ENCODE measurements at regions not wholly inside any gene's neighbourhood (a gene's known extent, or its start where the extent isn't known, plus 50 kb on each side); places are given as distances from the start of the nearest gene placed in this dataset.
A peak's percentile ranks its signal among the peaks of the same experiment; 100 is the strongest.

DNA sequence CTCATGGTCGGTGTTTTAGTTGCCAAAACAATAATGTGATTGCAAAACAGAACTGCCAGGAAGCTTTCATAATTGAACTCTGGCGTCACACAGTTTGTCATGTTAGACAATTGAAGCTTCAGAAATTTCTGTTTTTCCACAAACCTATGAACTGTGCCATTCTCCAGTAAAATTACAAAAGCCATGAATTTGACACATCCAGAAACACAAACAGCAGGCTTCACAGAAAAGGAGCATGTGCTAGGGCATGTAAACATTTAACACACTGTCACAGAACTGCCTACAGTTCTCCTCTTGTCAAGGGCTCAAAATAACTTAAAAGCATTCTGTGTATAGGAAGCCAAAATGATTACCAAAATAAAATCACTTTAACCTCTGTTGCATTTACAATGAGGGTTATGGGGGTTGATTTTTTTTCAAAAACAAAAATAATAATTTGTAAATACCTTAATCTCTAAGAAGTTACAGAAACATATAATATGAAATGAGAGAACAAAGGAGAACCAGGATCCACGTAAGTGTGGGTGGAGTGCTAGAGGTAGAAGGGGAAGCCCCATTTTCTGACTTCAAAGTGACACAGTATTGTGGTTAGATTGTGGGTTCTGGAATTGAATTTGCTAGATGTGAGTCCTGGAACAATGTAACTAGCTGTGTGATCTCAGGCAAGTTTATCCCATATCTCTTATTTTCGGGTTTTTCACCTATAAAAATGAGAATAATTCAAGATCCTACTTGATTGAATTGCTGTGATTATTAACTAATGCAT, 295.0 kb downstream of the CENPC start:
- no peak overlapping the region for H3K27ac ChIP-seq (ENCODE audit: low read length)
- H3K4me1 ChIP-seq (ENCODE audit: control insufficient read depth, insufficient read depth, low read length) = no peaks in the 10 kb centered on the region
- H3K4me3 ChIP-seq (ENCODE audit: low read length) = no peak overlapping the region
- 50% methylated on average over 1 of the region's 4 CpGs for WGBS (ENCODE audit: insufficient coverage)
- no peaks in the 10 kb centered on the region for H3K36me3 ChIP-seq (ENCODE audit: control insufficient read depth, insufficient read depth, low read length)
- DNase-seq = no peak
- H3K27me3 ChIP-seq (ENCODE audit: control insufficient read depth, insufficient read depth, low read length) = no peaks in the 10 kb centered on the region
- H3K9me3 ChIP-seq (replicated peaks; ENCODE audit: control insufficient read depth, low read depth, low read length) = no peaks in the 10 kb centered on the region

GRCh38 chr4:67236788-67237187, 308.5 kb downstream of the CENPC start:
- H3K36me3 ChIP-seq (ENCODE audit: control insufficient read depth, insufficient read depth, low read length) = no peaks in the 10 kb centered on the region
- H3K4me1 ChIP-seq (ENCODE audit: control insufficient read depth, insufficient read depth, low read length) = no peaks in the 10 kb centered on the region
- WGBS (ENCODE audit: insufficient coverage) = no CpG with 5 or more reads among the region's 2 CpGs

GRCh38 chr4:67236318-67236717, 309.0 kb downstream of the CENPC start:
- Histone ChIP-seq H3K9me3 (replicated peaks; ENCODE audit: control insufficient read depth, low read depth, low read length) (no peaks in the 10 kb centered on the region), H3K4me1 (ENCODE audit: control insufficient read depth, insufficient read depth, low read length) (no peaks in the 10 kb centered on the region), H3K27me3 (ENCODE audit: control insufficient read depth, insufficient read depth, low read length) (no peaks in the 10 kb centered on the region), H3K4me3 (ENCODE audit: low read length) (no peak overlapping the region), H3K36me3 (ENCODE audit: control insufficient read depth, insufficient read depth, low read length) (no peaks in the 10 kb centered on the region), H3K27ac (ENCODE audit: low read length) (no peak overlapping the region)
- no peak for DNase-seq
- 100% methylated on average over 1 of the region's 3 CpGs for WGBS (ENCODE audit: insufficient coverage)

More at GRCh38 chr4:67236788-67237187, 308.5 kb downstream of the CENPC start:
- Histone ChIP-seq H3K27me3 (ENCODE audit: control insufficient read depth, insufficient read depth, low read length) (no peaks in the 10 kb centered on the region), H3K9me3 (replicated peaks; ENCODE audit: control insufficient read depth, low read depth, low read length) (no peaks in the 10 kb centered on the region), H3K27ac (ENCODE audit: low read length) (no peak overlapping the region), H3K4me3 (ENCODE audit: low read length) (no peak overlapping the region)
- DNase-seq = no peak

GRCh38 chr4:67234296-67234695, 311.0 kb downstream of the CENPC start:
- H3K4me1 ChIP-seq (ENCODE audit: control insufficient read depth, insufficient read depth, low read length) = no peaks in the 10 kb centered on the region
- no peaks in the 10 kb centered on the region for H3K36me3 ChIP-seq (ENCODE audit: control insufficient read depth, insufficient read depth, low read length)
- no peaks in the 10 kb centered on the region for H3K27me3 ChIP-seq (ENCODE audit: control insufficient read depth, insufficient read depth, low read length)
- H3K27ac ChIP-seq (ENCODE audit: low read length) = no peak overlapping the region
- no CpG with 5 or more reads among the region's 2 CpGs for WGBS (ENCODE audit: insufficient coverage)
- no peak overlapping the region for H3K4me3 ChIP-seq (ENCODE audit: low read length)
- DNase-seq = no peak
- no peaks in the 10 kb centered on the region for H3K9me3 ChIP-seq (replicated peaks; ENCODE audit: control insufficient read depth, low read depth, low read length)

DNA sequence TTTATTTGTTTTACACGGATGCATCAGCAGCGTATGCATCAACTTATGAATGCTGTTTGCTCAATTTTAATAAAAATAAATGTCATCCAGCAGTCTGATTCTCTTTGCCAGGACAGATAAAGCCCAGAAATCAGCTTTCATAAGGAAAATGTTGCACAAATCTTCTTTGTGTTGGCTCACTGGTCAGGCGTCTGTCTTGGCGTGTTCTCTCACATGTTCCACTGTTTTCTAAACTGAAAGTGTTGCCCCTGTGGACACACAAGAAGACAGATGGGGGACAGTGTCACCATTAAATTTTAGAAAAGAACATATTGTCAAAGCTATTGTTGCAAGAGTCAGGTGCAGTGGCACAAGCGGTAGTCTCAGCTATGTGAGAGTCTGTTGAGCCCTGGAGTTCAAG, 316.2 kb downstream of the CENPC start:
- no peaks in the 10 kb centered on the region for H3K4me1 ChIP-seq (ENCODE audit: control insufficient read depth, insufficient read depth, low read length)
- no peaks in the 10 kb centered on the region for H3K27me3 ChIP-seq (ENCODE audit: control insufficient read depth, insufficient read depth, low read length)
- no peak overlapping the region for H3K27ac ChIP-seq (ENCODE audit: low read length)
- H3K9me3 ChIP-seq (replicated peaks; ENCODE audit: control insufficient read depth, low read depth, low read length) = no peaks in the 10 kb centered on the region
- no peaks in the 10 kb centered on the region for H3K36me3 ChIP-seq (ENCODE audit: control insufficient read depth, insufficient read depth, low read length)
- WGBS (ENCODE audit: insufficient coverage) = 78% methylated on average over 2 of the region's 5 CpGs
- no peak for DNase-seq
- no peak overlapping the region for H3K4me3 ChIP-seq (ENCODE audit: low read length)

DNA sequence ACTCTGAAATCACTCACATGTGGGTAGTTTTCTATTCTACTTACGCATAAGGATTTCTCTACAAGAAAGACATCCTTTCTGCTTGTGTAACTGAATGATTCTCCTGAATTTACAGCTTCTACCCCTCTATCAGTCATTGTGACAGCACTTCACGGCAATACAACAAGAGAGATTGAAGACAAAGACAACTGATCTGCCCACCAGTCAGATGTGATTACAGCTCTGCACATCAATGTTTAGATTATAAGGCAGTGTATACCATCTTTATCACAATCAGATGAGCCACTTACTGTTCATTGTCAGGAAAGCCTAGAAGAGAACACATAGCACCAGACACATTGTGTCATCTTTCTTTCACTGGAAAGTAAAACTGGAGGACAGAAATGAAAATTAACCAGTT, 324.4 kb downstream of the CENPC start:
- DNase-seq = no peak
- WGBS (ENCODE audit: insufficient coverage) = no CpG with 5 or more reads among the region's 2 CpGs
- Histone ChIP-seq H3K4me1 (ENCODE audit: control insufficient read depth, insufficient read depth, low read length) (no peaks in the 10 kb centered on the region), H3K27ac (ENCODE audit: low read length) (no peak overlapping the region), H3K4me3 (ENCODE audit: low read length) (no peak overlapping the region), H3K27me3 (ENCODE audit: control insufficient read depth, insufficient read depth, low read length) (no peaks in the 10 kb centered on the region), H3K9me3 (replicated peaks; ENCODE audit: control insufficient read depth, low read depth, low read length) (no peaks in the 10 kb centered on the region), H3K36me3 (ENCODE audit: control insufficient read depth, insufficient read depth, low read length) (no peaks in the 10 kb centered on the region)

GRCh38 chr4:67218883-67219282, 326.4 kb downstream of the CENPC start:
- no peaks in the 10 kb centered on the region for H3K36me3 ChIP-seq (ENCODE audit: control insufficient read depth, insufficient read depth, low read length)
- no peak for DNase-seq
- H3K4me1 ChIP-seq (ENCODE audit: control insufficient read depth, insufficient read depth, low read length) = no peaks in the 10 kb centered on the region
- H3K4me3 ChIP-seq (ENCODE audit: low read length) = no peak overlapping the region
- WGBS (ENCODE audit: insufficient coverage) = no CpG with 5 or more reads among the region's 1 CpG
- H3K27me3 ChIP-seq (ENCODE audit: control insufficient read depth, insufficient read depth, low read length) = no peaks in the 10 kb centered on the region
- H3K27ac ChIP-seq (ENCODE audit: low read length) = no peak overlapping the region
- H3K9me3 ChIP-seq (replicated peaks; ENCODE audit: control insufficient read depth, low read depth, low read length) = no peaks in the 10 kb centered on the region

DNA sequence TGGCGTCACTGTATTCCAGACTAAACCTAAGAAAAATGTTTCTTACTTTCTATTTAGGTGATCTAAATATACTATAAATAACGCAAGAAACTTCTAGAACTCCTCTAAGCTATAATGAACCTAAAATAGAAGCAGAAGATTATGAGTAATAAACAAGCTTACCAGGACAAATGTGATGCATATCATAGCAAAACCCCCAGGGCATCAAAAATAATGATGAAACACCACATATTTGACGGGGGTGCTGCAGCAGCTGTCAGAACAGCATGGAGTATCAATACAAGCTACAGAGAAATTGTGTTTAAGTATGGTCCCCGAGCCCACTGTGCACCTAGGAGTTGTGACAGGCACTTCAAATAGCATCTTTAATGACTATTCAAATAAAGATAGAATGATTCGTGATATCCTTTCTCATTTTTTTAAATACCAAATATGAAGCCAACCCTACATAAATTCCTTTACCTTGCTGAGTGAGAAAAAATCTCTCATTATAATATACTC, 337.3 kb downstream of the CENPC start:
- Histone ChIP-seq H3K36me3 (ENCODE audit: control insufficient read depth, insufficient read depth, low read length) (no peaks in the 10 kb centered on the region), H3K27ac (ENCODE audit: low read length) (no peak overlapping the region)
- whole genome bisulfite sequencing (ENCODE audit: insufficient coverage) = no CpG with 5 or more reads among the region's 5 CpGs

GRCh38 chr4:67204441-67204840, 340.9 kb downstream of the CENPC start:
- Histone ChIP-seq H3K27ac (ENCODE audit: low read length) (no peak overlapping the region), H3K9me3 (replicated peaks; ENCODE audit: control insufficient read depth, low read depth, low read length) (no peaks in the 10 kb centered on the region), H3K4me3 (ENCODE audit: low read length) (no peak overlapping the region), H3K27me3 (ENCODE audit: control insufficient read depth, insufficient read depth, low read length) (no peaks in the 10 kb centered on the region), H3K4me1 (ENCODE audit: control insufficient read depth, insufficient read depth, low read length) (no peaks in the 10 kb centered on the region), H3K36me3 (ENCODE audit: control insufficient read depth, insufficient read depth, low read length) (no peaks in the 10 kb centered on the region)
- no peak for DNase-seq

More for the DNA sequence above, 337.3 kb downstream of the CENPC start:
- Histone ChIP-seq H3K4me1 (ENCODE audit: control insufficient read depth, insufficient read depth, low read length) (no peaks in the 10 kb centered on the region), H3K27me3 (ENCODE audit: control insufficient read depth, insufficient read depth, low read length) (no peaks in the 10 kb centered on the region), H3K9me3 (replicated peaks; ENCODE audit: control insufficient read depth, low read depth, low read length) (no peaks in the 10 kb centered on the region), H3K4me3 (ENCODE audit: low read length) (no peak overlapping the region)
- no peak for DNase-seq

DNA sequence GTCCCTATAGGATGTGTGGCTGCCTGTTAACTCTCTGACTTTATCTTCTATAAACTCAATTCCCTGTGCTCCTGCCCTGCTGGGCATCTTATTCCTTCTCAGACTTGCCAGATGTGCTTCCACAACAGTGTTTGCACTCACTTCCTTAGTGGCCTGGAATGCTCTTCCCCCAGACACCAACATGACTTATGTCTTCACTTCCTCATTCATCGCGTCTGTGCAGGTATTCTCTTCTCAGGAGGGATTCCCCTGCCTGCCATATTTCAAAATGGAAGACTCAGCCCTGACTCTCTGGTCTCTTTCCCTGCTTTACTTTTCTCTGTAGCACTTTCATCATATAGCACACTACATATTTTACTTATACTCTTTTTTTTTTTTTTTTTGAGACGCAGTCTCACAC, 344.0 kb downstream of the CENPC start:
- DNase-seq = no peak
- Histone ChIP-seq H3K9me3 (replicated peaks; ENCODE audit: control insufficient read depth, low read depth, low read length) (no peaks in the 10 kb centered on the region), H3K27me3 (ENCODE audit: control insufficient read depth, insufficient read depth, low read length) (no peaks in the 10 kb centered on the region), H3K4me3 (ENCODE audit: low read length) (no peak overlapping the region), H3K36me3 (ENCODE audit: control insufficient read depth, insufficient read depth, low read length) (no peaks in the 10 kb centered on the region), H3K4me1 (ENCODE audit: control insufficient read depth, insufficient read depth, low read length) (no peaks in the 10 kb centered on the region), H3K27ac (ENCODE audit: low read length) (no peak overlapping the region)
- WGBS (ENCODE audit: insufficient coverage) = 57% methylated on average over 2 of the region's 3 CpGs

GRCh38 chr4:67198727-67199126, 346.6 kb downstream of the CENPC start:
- no peak overlapping the region for H3K4me3 ChIP-seq (ENCODE audit: low read length)
- no peaks in the 10 kb centered on the region for H3K9me3 ChIP-seq (replicated peaks; ENCODE audit: control insufficient read depth, low read depth, low read length)
- peak; percentile 37 for DNase-seq
- no peaks in the 10 kb centered on the region for H3K27me3 ChIP-seq (ENCODE audit: control insufficient read depth, insufficient read depth, low read length)
- H3K4me1 ChIP-seq (ENCODE audit: control insufficient read depth, insufficient read depth, low read length) = no peaks in the 10 kb centered on the region
- H3K36me3 ChIP-seq (ENCODE audit: control insufficient read depth, insufficient read depth, low read length) = no peaks in the 10 kb centered on the region
- WGBS (ENCODE audit: insufficient coverage) = no CpG with 5 or more reads among the region's 2 CpGs
- H3K27ac ChIP-seq (ENCODE audit: low read length) = no peak overlapping the region

All from muscle of leg (tissue), 3 donors.